HepG2 (cell line): ENCODE measurements at regions not wholly inside any gene's neighbourhood (a gene's known extent, or its start where the extent isn't known, plus 50 kb on each side); places are given as distances from the start of the nearest gene placed in this dataset.

ENCODE experiments used
- ATAC-seq: fragments of 200-7000 bp; cut with Tn5 transposase; 3 replicates; pipeline ENCODE4 v1.9.1; 2020; ENCODE audit warnings: mild to moderate bottlenecking, moderate library complexity
- BruUV-seq: library from RNA; stranded (reverse); fragments of 400-500 nt; replicated peaks from 2 replicates; lab custom pipeline; 2021; lab: Mats Ljungman, UMichigan
- CTCF ChIA-PET: fragments of 300-600 bp; formaldehyde crosslinking; extraction: SDS; loops from one replicate; lab custom pipeline; 2021; ENCODE audit warnings: low total read pairs, inconsistent platforms, low intra/inter-chr PET ratio; lab: Yijun Ruan, JAX
- POLR2A ChIA-PET: fragments of 350-600 bp; sonication (Branson Sonifier 250); formaldehyde crosslinking; loops from one replicate; lab custom pipeline; 2020; ENCODE audit warnings: antibody characterized with exemption, inconsistent platforms; lab: Yijun Ruan, JAX
- DNase-seq: peaks from one replicate; pipeline ENCODE4 v3.0.0-alpha.2; 2015; ENCODE audit warnings: low spot score
- FAIRE-seq: peaks from 3 replicates; lab custom pipeline; 2011; peaks lifted over from hg19 to GRCh38; lab: Jason Lieb, UNC
- H2AFZ ChIP-seq: one replicate; pipeline ENCODE4 v1.6.1; 2011; ENCODE audit warnings: low read length, inconsistent platforms
- H3K27ac ChIP-seq: fragments of 300-600 bp; 3 replicates; pipeline ENCODE4 v1.8.0; 2011; ENCODE audit warnings: mixed run types, mild to moderate bottlenecking, mixed read lengths, low read length, inconsistent platforms; ENCODE audit not compliant: insufficient read depth; ENCODE audit errors: extremely low read length
- H3K27me3 ChIP-seq, 2 experiments: fragments of 200-600 bp in 1 of 2; 2 replicates in 1 of 2; 3 replicates in 1 of 2; pipeline versions ENCODE4 v1.6.0 to v1.8.0; 2011; ENCODE audit warnings: low read length in 2 of 2, mild to moderate bottlenecking in 2 of 2, moderate library complexity in 2 of 2, inconsistent platforms in 1 of 2; ENCODE audit not compliant: insufficient read depth in 2 of 2, control insufficient read depth in 1 of 2
- H3K36me3 ChIP-seq, 2 experiments: fragments of 200-600 bp in 1 of 2; replicated peaks in 1 of 2; 2 replicates in 1 of 2; 3 replicates in 1 of 2; pipeline versions ENCODE4 v1.5.1 to v1.8.0; 2011; ENCODE audit warnings: low read length in 2 of 2, inconsistent platforms in 1 of 2; ENCODE audit not compliant: insufficient read depth in 2 of 2, control insufficient read depth in 1 of 2
- H3K4me1 ChIP-seq: 2 replicates; pipeline ENCODE4 v1.5.1; 2012; ENCODE audit warnings: low read length, inconsistent platforms; ENCODE audit not compliant: insufficient read depth
- H3K4me2 ChIP-seq: 2 replicates; pipeline ENCODE4 v1.6.0; 2011; ENCODE audit warnings: low read depth, low read length, inconsistent platforms
- H3K4me3 ChIP-seq, 3 experiments: fragments of 200-600 bp in 1 of 3; sonication (generic), shearing (Covaris generic) in 1 of 3; replicated peaks in 1 of 3; 2 replicates each; pipeline ENCODE4 v1.5.1; 2011 to 2016; ENCODE audit warnings: low read length in 3 of 3, inconsistent platforms in 2 of 3, low read depth in 2 of 3, mild to moderate bottlenecking in 2 of 3, control low read depth in 1 of 3, mixed read lengths in 1 of 3; ENCODE audit not compliant: insufficient read depth in 1 of 3
- H3K79me2 ChIP-seq: one replicate; pipeline ENCODE4 v1.6.1; 2011; ENCODE audit warnings: low read length, inconsistent platforms; ENCODE audit not compliant: insufficient read depth
- H3K9ac ChIP-seq: 2 replicates; pipeline ENCODE4 v1.6.0; 2011; ENCODE audit warnings: mild to moderate bottlenecking, low read depth, low read length, inconsistent platforms; ENCODE audit not compliant: insufficient read depth
- H3K9me3 ChIP-seq: 2 replicates; pipeline ENCODE4 v1.5.1; 2012; ENCODE audit warnings: mild to moderate bottlenecking, low read length
- H4K20me1 ChIP-seq: 2 replicates; pipeline ENCODE4 v1.6.0; 2011; ENCODE audit warnings: inconsistent platforms, mild to moderate bottlenecking, low read length, moderate library complexity; ENCODE audit not compliant: insufficient read depth
- HDAC1 ChIP-seq: sonication (generic); formaldehyde crosslinking; IDR thresholded peaks from 2 replicates; pipeline ENCODE4 v1.5.1; 2020; ENCODE audit warnings: mild to moderate bottlenecking, missing genetic modification reagents
- NFAT5 ChIP-seq: sonication (generic); formaldehyde crosslinking; IDR thresholded peaks from 2 replicates; pipeline ENCODE4 v1.4.0; 2020; ENCODE audit warnings: missing genetic modification reagents
- POLR2G ChIP-seq: fragments of 200-400 bp; formaldehyde crosslinking; IDR thresholded peaks from 2 replicates; pipeline ENCODE4 v1.6.1; 2018; ENCODE audit warnings: mild to moderate bottlenecking, low read depth, low read length, moderate library complexity
- SAFB2 ChIP-seq: sonication (generic); formaldehyde crosslinking; IDR thresholded peaks from 2 replicates; pipeline ENCODE4 v1.5.1; 2020; ENCODE audit warnings: missing genetic modification reagents, low read depth, mild to moderate bottlenecking, borderline replicate concordance
- SIN3B ChIP-seq: fragments of 150-350 bp; IDR thresholded peaks from 2 replicates; pipeline ENCODE4 v1.6.1; 2014; ENCODE audit warnings: low read length
- SRY ChIP-seq: sonication (generic); formaldehyde crosslinking; IDR thresholded peaks from 2 replicates; pipeline ENCODE4 v1.8.0; 2022; ENCODE audit warnings: mild to moderate bottlenecking, missing genetic modification reagents
- TIGD3 ChIP-seq: sonication (generic); formaldehyde crosslinking; IDR thresholded peaks from 2 replicates; pipeline ENCODE4 v1.5.1; 2020; ENCODE audit warnings: mild to moderate bottlenecking, missing genetic modification reagents, borderline replicate concordance
- ZBTB21 ChIP-seq: sonication (generic); formaldehyde crosslinking; IDR thresholded peaks from 2 replicates; pipeline ENCODE4 v1.4.0; 2020; ENCODE audit warnings: missing genetic modification reagents
- ZNF121 ChIP-seq: sonication (generic); formaldehyde crosslinking; IDR thresholded peaks from 2 replicates; pipeline ENCODE4 v1.5.0; 2020; ENCODE audit warnings: mild to moderate bottlenecking, missing genetic modification reagents
- WGBS: methylation state at CpG from one replicate; pipeline ENCODE4 v1.1.6; 2017; ENCODE audit warnings: low lambda C conversion rate; 5-methylcytosine and 5-hydroxymethylcytosine counted together
- in situ Hi-C: cut with HindIII; loops from 2 replicates; pipeline ENCODE4 v1.10.0; 2017; ENCODE audit warnings: low pct_unique_long_range_greater_than_20kb; ENCODE audit not compliant: extremely low pct_ligation_motif_present
- intact Hi-C: fragments of 100-400 bp; cut with micrococcal nuclease; formaldehyde crosslinking; loops from one replicate; pipeline ENCODE4 v1.10.0; 2022; ENCODE audit not compliant: unreplicated experiment
- TF ChIP-seq, protein P1 (sequence below): sonication (generic); formaldehyde crosslinking; IDR thresholded peaks from 2 replicates; pipeline ENCODE4 v1.8.0; 2022; ENCODE audit warnings: missing genetic modification reagents, mild to moderate bottlenecking, moderate library complexity, borderline replicate concordance

DNA sequence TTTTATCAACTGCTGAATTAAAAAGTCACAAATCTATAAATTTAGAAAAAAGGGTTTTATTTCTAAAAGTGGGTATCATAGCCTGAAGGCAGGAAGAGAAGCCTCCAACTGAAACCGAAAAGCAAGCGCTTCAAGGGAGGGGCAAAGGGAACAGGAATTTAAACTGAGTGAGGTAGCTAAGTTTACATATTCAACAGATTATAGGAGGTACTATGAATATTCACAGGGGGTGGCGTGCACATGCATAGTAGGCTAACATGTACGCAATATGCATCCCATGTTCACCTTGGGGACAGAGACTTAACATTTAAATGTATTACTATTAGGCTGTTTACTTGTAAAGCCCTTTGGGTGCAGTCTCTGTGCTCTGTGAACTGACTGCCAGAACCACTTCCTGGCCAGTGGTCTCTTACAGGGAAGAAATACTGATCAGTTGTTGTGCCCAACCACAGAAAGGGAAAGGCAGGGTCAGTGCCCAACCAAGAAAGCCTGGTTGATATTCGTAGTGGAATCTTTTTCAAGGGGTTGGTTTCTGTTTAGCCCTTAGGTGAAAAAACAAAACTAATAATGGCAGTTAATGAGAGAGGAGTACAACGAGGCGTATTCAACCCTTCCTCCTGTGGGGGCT lies 168.7 kb upstream of the GALNTL6 start:
- H4K20me1 ChIP-seq = no peaks in the 10 kb centered on the region
- H3K9me3 ChIP-seq = no peaks in the 10 kb centered on the region
- no peak overlapping the region for H3K4me3 ChIP-seq
- no peak for FAIRE-seq
- H3K27ac ChIP-seq = no peak overlapping the region
- DNase-seq = no peak
- ChIA-PET CTCF (no interaction called here), POLR2A (no interaction called here)
- H3K36me3 ChIP-seq = no peaks in the 10 kb centered on the region
- no TSS peak for BruUV-seq
- intact Hi-C loops = no loop called here
- H3K9ac ChIP-seq = no peak overlapping the region
- no peak overlapping the region for H3K4me2 ChIP-seq
- ATAC-seq = no peak
- WGBS = 26% methylated on average over 7 of the region's 7 CpGs
- in situ Hi-C loops = no loop called here
- no peak for TF ChIP-seq SAFB2
- TF ChIP-seq TIGD3 (CRISPR knock-in tag) = no peak
- no peak for TF ChIP-seq SRY (CRISPR knock-in tag)
- TF ChIP-seq, protein P1, sequence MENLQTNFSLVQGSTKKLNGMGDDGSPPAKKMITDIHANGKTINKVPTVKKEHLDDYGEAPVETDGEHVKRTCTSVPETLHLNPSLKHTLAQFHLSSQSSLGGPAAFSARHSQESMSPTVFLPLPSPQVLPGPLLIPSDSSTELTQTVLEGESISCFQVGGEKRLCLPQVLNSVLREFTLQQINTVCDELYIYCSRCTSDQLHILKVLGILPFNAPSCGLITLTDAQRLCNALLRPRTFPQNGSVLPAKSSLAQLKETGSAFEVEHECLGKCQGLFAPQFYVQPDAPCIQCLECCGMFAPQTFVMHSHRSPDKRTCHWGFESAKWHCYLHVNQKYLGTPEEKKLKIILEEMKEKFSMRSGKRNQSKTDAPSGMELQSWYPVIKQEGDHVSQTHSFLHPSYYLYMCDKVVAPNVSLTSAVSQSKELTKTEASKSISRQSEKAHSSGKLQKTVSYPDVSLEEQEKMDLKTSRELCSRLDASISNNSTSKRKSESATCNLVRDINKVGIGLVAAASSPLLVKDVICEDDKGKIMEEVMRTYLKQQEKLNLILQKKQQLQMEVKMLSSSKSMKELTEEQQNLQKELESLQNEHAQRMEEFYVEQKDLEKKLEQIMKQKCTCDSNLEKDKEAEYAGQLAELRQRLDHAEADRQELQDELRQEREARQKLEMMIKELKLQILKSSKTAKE (CRISPR knock-in tag) = no peak
- TF ChIP-seq ZNF121 = no peak
- TF ChIP-seq POLR2G = no peak
- TF ChIP-seq SIN3B = no peak
- TF ChIP-seq HDAC1 (CRISPR knock-in tag) = no peak
- no peak for TF ChIP-seq NFAT5 (CRISPR knock-in tag)
- no peak for TF ChIP-seq ZBTB21 (CRISPR knock-in tag)
- no peak overlapping the region for H2AFZ ChIP-seq
- no peaks in the 10 kb centered on the region for H3K79me2 ChIP-seq
- no peaks in the 10 kb centered on the region for H3K4me1 ChIP-seq
- no peaks in the 10 kb centered on the region for H3K27me3 ChIP-seq
